ENCODE measurements at regions not wholly inside any gene's neighbourhood (a gene's known extent, or its start where the extent isn't known, plus 50 kb on each side); places are given as distances from the start of the nearest gene placed in this dataset.

DNA sequence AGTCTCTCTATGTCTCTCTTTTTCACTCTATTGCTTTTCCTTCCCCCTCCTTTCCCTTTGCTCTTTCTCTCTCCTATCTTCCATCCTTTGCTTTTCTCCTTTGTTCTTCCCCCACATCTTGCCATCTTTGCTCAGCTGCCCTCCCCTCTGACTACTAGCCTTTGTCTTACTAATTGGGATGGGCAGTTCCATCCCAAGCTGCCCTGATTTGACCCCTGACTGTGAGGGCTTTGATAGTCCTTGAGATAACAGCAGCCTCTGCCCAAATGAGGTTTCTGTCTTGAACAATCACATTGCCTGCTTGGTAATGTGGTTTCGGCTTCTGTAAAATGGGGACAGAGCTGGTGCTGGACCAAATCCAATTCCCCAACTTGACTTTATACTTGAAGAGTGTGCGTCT lies 327.7 kb downstream of the DHX35 start:
- no peak for TF ChIP-seq POLR2A (IDR thresholded peaks at IDR 0.05)
- TF ChIP-seq, protein P1, sequence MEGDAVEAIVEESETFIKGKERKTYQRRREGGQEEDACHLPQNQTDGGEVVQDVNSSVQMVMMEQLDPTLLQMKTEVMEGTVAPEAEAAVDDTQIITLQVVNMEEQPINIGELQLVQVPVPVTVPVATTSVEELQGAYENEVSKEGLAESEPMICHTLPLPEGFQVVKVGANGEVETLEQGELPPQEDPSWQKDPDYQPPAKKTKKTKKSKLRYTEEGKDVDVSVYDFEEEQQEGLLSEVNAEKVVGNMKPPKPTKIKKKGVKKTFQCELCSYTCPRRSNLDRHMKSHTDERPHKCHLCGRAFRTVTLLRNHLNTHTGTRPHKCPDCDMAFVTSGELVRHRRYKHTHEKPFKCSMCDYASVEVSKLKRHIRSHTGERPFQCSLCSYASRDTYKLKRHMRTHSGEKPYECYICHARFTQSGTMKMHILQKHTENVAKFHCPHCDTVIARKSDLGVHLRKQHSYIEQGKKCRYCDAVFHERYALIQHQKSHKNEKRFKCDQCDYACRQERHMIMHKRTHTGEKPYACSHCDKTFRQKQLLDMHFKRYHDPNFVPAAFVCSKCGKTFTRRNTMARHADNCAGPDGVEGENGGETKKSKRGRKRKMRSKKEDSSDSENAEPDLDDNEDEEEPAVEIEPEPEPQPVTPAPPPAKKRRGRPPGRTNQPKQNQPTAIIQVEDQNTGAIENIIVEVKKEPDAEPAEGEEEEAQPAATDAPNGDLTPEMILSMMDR (IDR thresholded peaks at IDR 0.05): no peak
- H3K36me3 ChIP-seq (replicated peaks in 1 of 2; ENCODE audit: insufficient read depth in 1 of 2, low read depth in 2 of 2): no peaks in the 10 kb centered on the region

DNA sequence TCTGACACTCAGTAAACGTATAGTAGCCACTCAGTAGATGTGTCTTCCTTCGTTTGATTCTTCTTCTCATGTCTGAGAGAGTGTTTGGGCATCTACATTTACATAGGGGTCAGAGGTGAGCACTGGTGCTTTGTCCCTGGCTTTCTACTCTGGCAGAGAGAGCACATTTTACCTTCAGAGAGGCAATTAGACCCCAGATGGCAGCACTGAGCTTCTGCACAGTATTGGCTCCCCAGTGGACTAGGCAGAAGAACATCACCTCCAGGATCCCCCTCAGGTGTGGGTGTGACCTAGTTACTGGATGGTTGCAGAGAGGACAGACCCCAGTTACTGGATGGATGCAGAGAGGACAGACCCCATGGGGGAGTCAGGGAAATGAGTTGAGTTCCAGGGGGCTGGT lies 327.2 kb downstream of the DHX35 start:
- intact Hi-C loops (cut with DNase I): no loop called here

More for the DNA sequence above, 327.7 kb downstream of the DHX35 start:
- Histone ChIP-seq H3K4me3 (no peak overlapping the region), H3K4me1 (no peaks in the 10 kb centered on the region), H3K9me3 (no peaks in the 10 kb centered on the region), H3K27me3 (no peaks in the 10 kb centered on the region), H3K27ac (no peak overlapping the region)
- ATAC-seq: no peak
- intact Hi-C loops (cut with DNase I): no loop called here
- DNase-seq: no peak
- WGBS, 2 donors: 65 to 75% methylated on average over 2 of the region's 2 CpGs

DNA sequence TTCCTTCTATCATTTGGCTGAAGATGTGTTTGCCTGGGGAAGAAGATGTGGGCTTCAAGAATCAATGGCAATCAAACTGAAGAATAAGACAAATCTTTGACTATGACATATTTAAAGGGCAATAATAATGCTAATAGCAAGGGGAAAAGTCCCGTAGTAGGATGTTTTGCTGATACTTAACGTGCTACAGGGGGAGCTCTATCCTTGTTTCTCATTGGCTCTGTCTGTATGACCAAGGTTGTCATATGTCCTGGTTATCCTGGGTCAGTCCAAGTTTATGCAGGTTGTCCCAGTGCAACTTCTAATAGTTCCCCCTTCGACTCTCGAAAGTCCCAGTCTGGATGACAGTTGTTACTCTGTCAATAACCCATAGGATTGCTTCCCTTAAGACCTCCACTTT lies 321.3 kb downstream of the DHX35 start:
- no peak overlapping the region for H3K4me3 ChIP-seq
- WGBS, 2 donors: 63 to 66% methylated on average over 4 of the region's 4 CpGs
- DNase-seq (no peak), ATAC-seq (no peak)
- H3K36me3 ChIP-seq (replicated peaks in 1 of 2; ENCODE audit: insufficient read depth in 1 of 2, low read depth in 2 of 2): no peaks in the 10 kb centered on the region
- no peaks in the 10 kb centered on the region for H3K4me1 ChIP-seq
- no peaks in the 10 kb centered on the region for H3K27me3 ChIP-seq
- TF ChIP-seq POLR2A (IDR thresholded peaks at IDR 0.05): no peak
- TF ChIP-seq, protein P1 (IDR thresholded peaks at IDR 0.05): no peak
- H3K27ac ChIP-seq: peak overlapping the region in 2 of 4 donors; percentile 66 to 73
- intact Hi-C loops (cut with DNase I): no loop called here
- H3K9me3 ChIP-seq: no peaks in the 10 kb centered on the region

More for the DNA sequence above, 327.2 kb downstream of the DHX35 start:
- Histone ChIP-seq H3K27ac (no peak overlapping the region), H3K36me3 (replicated peaks in 1 of 2; ENCODE audit: insufficient read depth in 1 of 2, low read depth in 2 of 2) (no peaks in the 10 kb centered on the region), H3K4me1 (no peaks in the 10 kb centered on the region), H3K27me3 (no peaks in the 10 kb centered on the region), H3K9me3 (no peaks in the 10 kb centered on the region), H3K4me3 (no peak overlapping the region)
- ATAC-seq: no peak
- no peak for DNase-seq
- WGBS, 2 donors: 37 to 47% methylated on average over 2 of the region's 2 CpGs
- TF ChIP-seq, protein P1 (IDR thresholded peaks at IDR 0.05): peak in 1 of 7 experiments; percentile 2
- TF ChIP-seq POLR2A (IDR thresholded peaks at IDR 0.05): no peak

DNA sequence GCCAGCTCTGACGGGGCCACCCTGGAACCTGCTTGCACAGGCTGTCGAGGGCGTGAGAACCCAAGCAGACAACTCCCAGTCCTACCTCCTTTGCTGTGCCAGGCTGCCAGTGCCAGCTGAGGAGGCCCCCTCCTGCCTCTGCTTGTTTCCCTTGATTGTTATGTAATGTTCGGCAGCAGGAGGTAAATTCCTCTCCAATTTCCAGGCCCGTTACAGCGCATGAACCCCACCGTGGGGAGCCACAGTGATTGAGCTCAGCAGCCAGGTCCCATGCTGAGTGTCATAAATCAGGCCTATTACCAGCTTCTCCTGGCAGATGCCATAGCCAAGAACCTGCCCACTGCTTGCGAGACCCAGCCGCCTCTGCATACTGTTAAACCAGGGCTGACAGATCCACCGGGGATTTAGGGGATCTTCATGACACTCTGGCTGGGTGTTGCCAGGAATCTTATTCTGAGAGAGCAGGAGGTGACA lies 320.5 kb downstream of the DHX35 start:
- no peak overlapping the region for H3K4me3 ChIP-seq
- ATAC-seq (peak; percentile 94), DNase-seq (peak; percentile 53 to 71 (median 68))
- peak overlapping the region; percentile 21 to 73 (median 53) for H3K27ac ChIP-seq
- intact Hi-C loops (cut with DNase I): no loop called here
- H3K27me3 ChIP-seq: no peaks in the 10 kb centered on the region
- H3K9me3 ChIP-seq: no peaks in the 10 kb centered on the region
- TF ChIP-seq POLR2A (IDR thresholded peaks at IDR 0.05): peak in 1 of 3 donors; percentile 40
- TF ChIP-seq, protein P1 (IDR thresholded peaks at IDR 0.05): peak in 1 of 7 experiments; percentile 1
- H3K36me3 ChIP-seq (replicated peaks in 1 of 2; ENCODE audit: insufficient read depth in 1 of 2, low read depth in 2 of 2): no peaks in the 10 kb centered on the region
- no peaks in the 10 kb centered on the region for H3K4me1 ChIP-seq
- 14 to 28% methylated on average over 4 to 10 of the region's 10 CpGs for WGBS, 2 donors

DNA sequence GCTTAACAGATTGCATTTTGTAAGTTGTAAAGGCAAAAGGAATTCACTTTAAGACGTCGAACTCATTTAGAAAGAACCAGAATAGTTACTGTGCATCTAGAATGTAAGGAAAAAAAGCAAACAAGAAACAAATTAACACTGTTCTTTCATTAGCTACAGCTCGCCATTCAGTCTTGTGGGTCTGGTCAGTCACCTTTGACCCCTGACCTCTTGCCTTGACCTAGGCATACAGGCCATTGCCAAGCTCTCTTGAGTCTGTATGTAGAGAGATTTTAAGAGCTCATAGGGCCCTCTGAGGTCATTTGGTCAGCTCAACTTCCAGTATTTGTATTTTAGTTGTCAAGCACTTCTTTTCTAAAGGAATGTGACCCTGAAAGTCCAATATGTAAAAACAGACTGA lies 318.7 kb downstream of the DHX35 start:
- no peaks in the 10 kb centered on the region for H3K9me3 ChIP-seq
- intact Hi-C loops (cut with DNase I): no loop called here
- H3K27ac ChIP-seq: peak overlapping the region in 1 of 4 donors; percentile 5
- no peaks in the 10 kb centered on the region for H3K4me1 ChIP-seq
- ATAC-seq (no peak), DNase-seq (no peak)
- WGBS, 2 donors: 70 to 76% methylated on average over 3 of the region's 3 CpGs
- TF ChIP-seq POLR2A (IDR thresholded peaks at IDR 0.05): no peak
- TF ChIP-seq, protein P1 (IDR thresholded peaks at IDR 0.05): no peak
- no peaks in the 10 kb centered on the region for H3K36me3 ChIP-seq (replicated peaks in 1 of 2; ENCODE audit: insufficient read depth in 1 of 2, low read depth in 2 of 2)
- no peak overlapping the region for H3K4me3 ChIP-seq
- no peaks in the 10 kb centered on the region for H3K27me3 ChIP-seq

Measured in body of pancreas (tissue), 4 donors.